CD4-positive, alpha-beta T cell (primary cell): ENCODE measurements at regions not wholly inside any gene's neighbourhood (a gene's known extent, or its start where the extent isn't known, plus 50 kb on each side); places are given as distances from the start of the nearest gene placed in this dataset.
"Not testable (repeated sequence)": the region's sequence is repeated elsewhere in the genome, so short reads cannot be mapped to it uniquely, and the experiment has no call there.

ENCODE experiments used
- ATAC-seq: fragments of 200-7000 bp; cut with Tn5 transposase; one replicate; pipeline ENCODE4 v1.10.0; 2022; ENCODE audit warnings: mild to moderate bottlenecking; ENCODE audit not compliant: poor library complexity
- CTCF ChIA-PET: fragments of 350-600 bp; sonication (Branson Sonifier 250); formaldehyde crosslinking; loops from one replicate; lab custom pipeline; 2021; ENCODE audit warnings: antibody characterized with exemption, inconsistent platforms; lab: Charles Lee
- POLR2A ChIA-PET: fragments of 350-600 bp; sonication (Branson Sonifier 250); formaldehyde crosslinking; loops from one replicate; lab custom pipeline; 2021; ENCODE audit warnings: antibody characterized with exemption, inconsistent platforms; lab: Charles Lee
- DNase-seq, 14 experiments: peaks; one replicate each; pipeline ENCODE4 v3.0.0-alpha.2; 2013 to 2020; ENCODE audit warnings: mixed read lengths in 2 of 14
- H3K27ac ChIP-seq, 2 donors: one replicate each; pipeline versions ENCODE4 v1.5.1 to v1.7.0; 2013; ENCODE audit warnings: low read length in 2 of 2, low read depth in 1 of 2, mild to moderate bottlenecking in 1 of 2
- H3K27me3 ChIP-seq, 2 experiments: 1 replicate in 1 of 2; 2 replicates in 1 of 2; pipeline versions ENCODE4 v1.6.1 to v1.7.0; 2013; ENCODE audit warnings: low read length in 2 of 2, control low read depth in 1 of 2, mild to moderate bottlenecking in 1 of 2, moderate library complexity in 1 of 2; ENCODE audit not compliant: insufficient read depth in 2 of 2, control insufficient read depth in 1 of 2
- H3K36me3 ChIP-seq: one replicate; pipeline ENCODE4 v1.6.1; 2013; ENCODE audit warnings: low read length, control low read depth; ENCODE audit not compliant: insufficient read depth
- H3K4me1 ChIP-seq: one replicate; pipeline ENCODE4 v1.6.1; 2013; ENCODE audit warnings: low read length, control low read depth; ENCODE audit not compliant: insufficient read depth
- H3K4me3 ChIP-seq: one replicate; pipeline ENCODE4 v1.5.1; 2013; ENCODE audit warnings: mild to moderate bottlenecking, low read length, moderate library complexity
- H3K9me3 ChIP-seq, 2 experiments: 1 replicate in 1 of 2; 2 replicates in 1 of 2; pipeline versions ENCODE4 v1.6.1 to v1.7.0; 2013; ENCODE audit warnings: low read length in 2 of 2, mild to moderate bottlenecking in 2 of 2, control low read depth in 1 of 2, moderate library complexity in 1 of 2; ENCODE audit not compliant: control insufficient read depth in 1 of 2, insufficient read depth in 1 of 2
- H3K27ac Mint-ChIP-seq: one replicate; pipeline ENCODE4 v1.8.0; 2020; ENCODE audit warnings: mixed read lengths
- H3K27me3 Mint-ChIP-seq: one replicate; pipeline ENCODE4 v1.8.0; 2021; ENCODE audit warnings: mixed read lengths
- H3K36me3 Mint-ChIP-seq: one replicate; pipeline ENCODE4 v1.8.0; 2021; ENCODE audit warnings: low read depth, mixed read lengths
- H3K4me1 Mint-ChIP-seq: one replicate; pipeline ENCODE4 v1.8.0; 2021; ENCODE audit warnings: low read depth, mixed read lengths
- H3K4me3 Mint-ChIP-seq: one replicate; pipeline ENCODE4 v1.8.0; 2020; ENCODE audit warnings: mild to moderate bottlenecking, mixed read lengths
- H3K9me3 Mint-ChIP-seq: one replicate; pipeline ENCODE4 v1.8.0; 2020; ENCODE audit warnings: mixed read lengths
- intact Hi-C, 2 experiments: fragments of 100-400 bp; cut with DNase I in 1 of 2; cut with micrococcal nuclease in 1 of 2; formaldehyde crosslinking; loops; one replicate each; pipeline versions ENCODE4 v1.15.1 to v1.9.0; 2023 to 2025; cut with DNase I, micrococcal nuclease
- TF ChIP-seq, protein P1 (sequence below): fragments of 200-600 bp; IDR thresholded peaks from one replicate; pipeline ENCODE4 v1.8.0; 2022; ENCODE audit warnings: antibody characterized with exemption, mild to moderate bottlenecking

- TF ChIP-seq, protein P1, sequence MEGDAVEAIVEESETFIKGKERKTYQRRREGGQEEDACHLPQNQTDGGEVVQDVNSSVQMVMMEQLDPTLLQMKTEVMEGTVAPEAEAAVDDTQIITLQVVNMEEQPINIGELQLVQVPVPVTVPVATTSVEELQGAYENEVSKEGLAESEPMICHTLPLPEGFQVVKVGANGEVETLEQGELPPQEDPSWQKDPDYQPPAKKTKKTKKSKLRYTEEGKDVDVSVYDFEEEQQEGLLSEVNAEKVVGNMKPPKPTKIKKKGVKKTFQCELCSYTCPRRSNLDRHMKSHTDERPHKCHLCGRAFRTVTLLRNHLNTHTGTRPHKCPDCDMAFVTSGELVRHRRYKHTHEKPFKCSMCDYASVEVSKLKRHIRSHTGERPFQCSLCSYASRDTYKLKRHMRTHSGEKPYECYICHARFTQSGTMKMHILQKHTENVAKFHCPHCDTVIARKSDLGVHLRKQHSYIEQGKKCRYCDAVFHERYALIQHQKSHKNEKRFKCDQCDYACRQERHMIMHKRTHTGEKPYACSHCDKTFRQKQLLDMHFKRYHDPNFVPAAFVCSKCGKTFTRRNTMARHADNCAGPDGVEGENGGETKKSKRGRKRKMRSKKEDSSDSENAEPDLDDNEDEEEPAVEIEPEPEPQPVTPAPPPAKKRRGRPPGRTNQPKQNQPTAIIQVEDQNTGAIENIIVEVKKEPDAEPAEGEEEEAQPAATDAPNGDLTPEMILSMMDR, result no peak
- no peak overlapping the region for H3K4me3 Mint-ChIP-seq
These were observed 751.5 kb downstream of the EPHA7 start for GRCh38 chr6:92667843-92668242.

GRCh38 chr6:92648364-92649086, 770.8 kb downstream of the EPHA7 start:
- TF ChIP-seq, protein P1, result no peak
- Histone ChIP-seq H3K9me3 (peaks cover 0 to 6% of the 10 kb centered on the region in 2 experiments), H3K36me3 (no peaks in the 10 kb centered on the region), H3K4me3 (no peak overlapping the region), H3K27me3 (no peaks in the 10 kb centered on the region), H3K27ac (no peak overlapping the region), H3K4me1 (no peaks in the 10 kb centered on the region)
- Mint-ChIP-seq H3K9me3 (peaks cover 13% of the 10 kb centered on the region), H3K4me1 (no peaks in the 10 kb centered on the region), H3K4me3 (no peak overlapping the region), H3K36me3 (no peaks in the 10 kb centered on the region), H3K27me3 (no peaks in the 10 kb centered on the region), H3K27ac (no peak overlapping the region)
- CTCF ChIA-PET, result no interaction called here
- intact Hi-C loops, result no loop called here
- no peak for DNase-seq
- POLR2A ChIA-PET, result no interaction called here
- ATAC-seq, result no peak

More at GRCh38 chr6:92667843-92668242, 751.5 kb downstream of the EPHA7 start:
- Mint-ChIP-seq H3K9me3 (peaks cover 2% of the 10 kb centered on the region), H3K36me3 (no peaks in the 10 kb centered on the region), H3K4me1 (no peaks in the 10 kb centered on the region), H3K27me3 (no peaks in the 10 kb centered on the region), H3K27ac (no peak overlapping the region)
- intact Hi-C loops, result no loop called here
- DNase-seq (no peak), ATAC-seq (no peak)
- ChIA-PET POLR2A (no interaction called here), CTCF (no interaction called here)
- no peak overlapping the region for H3K27ac ChIP-seq
- no peaks in the 10 kb centered on the region for H3K36me3 ChIP-seq
- H3K27me3 ChIP-seq, result no peaks in the 10 kb centered on the region
- no peaks in the 10 kb centered on the region for H3K4me1 ChIP-seq
- H3K9me3 ChIP-seq, result peaks cover 0 to 4% of the 10 kb centered on the region in 2 experiments
- H3K4me3 ChIP-seq, result no peak overlapping the region

- Mint-ChIP-seq H3K36me3 (no peaks in the 10 kb centered on the region), H3K4me1 (no peaks in the 10 kb centered on the region), H3K27ac (no peak overlapping the region), H3K4me3 (no peak overlapping the region), H3K27me3 (no peaks in the 10 kb centered on the region), H3K9me3 (peaks cover 13% of the 10 kb centered on the region)
- H3K27ac ChIP-seq, result no peak overlapping the region
- intact Hi-C loops, result no loop called here
- H3K9me3 ChIP-seq, result peaks cover 0 to 6% of the 10 kb centered on the region in 2 experiments
- TF ChIP-seq, protein P1, result no peak
- H3K36me3 ChIP-seq, result no peaks in the 10 kb centered on the region
- H3K27me3 ChIP-seq, result no peaks in the 10 kb centered on the region
- no peak for DNase-seq
- no peak for ATAC-seq
- H3K4me3 ChIP-seq, result no peak overlapping the region
- H3K4me1 ChIP-seq, result no peaks in the 10 kb centered on the region
- CTCF ChIA-PET, result no interaction called here
- POLR2A ChIA-PET, result no interaction called here
These were observed 771.7 kb downstream of the EPHA7 start for GRCh38 chr6:92647630-92648029.

GRCh38 chr6:92644104-92644791, 775.1 kb downstream of the EPHA7 start:
- H3K27me3 Mint-ChIP-seq, H3K4me1 ChIP-seq, H3K9me3 Mint-ChIP-seq, ATAC-seq, CTCF ChIA-PET, intact Hi-C loops, H3K4me1 Mint-ChIP-seq, POLR2A ChIA-PET, H3K36me3 Mint-ChIP-seq, H3K27ac ChIP-seq, H3K36me3 ChIP-seq, H3K27ac Mint-ChIP-seq, H3K4me3 Mint-ChIP-seq, H3K4me3 ChIP-seq, H3K9me3 ChIP-seq, H3K27me3 ChIP-seq: not testable (repeated sequence)
- peak in 3 of 14 experiments; percentile 6 to 7 (median 7) for DNase-seq
